Transverse colon (tissue), 4 donors: ENCODE measurements at regions not wholly inside any gene's neighbourhood (a gene's known extent, or its start where the extent isn't known, plus 50 kb on each side); places are given as distances from the start of the nearest gene placed in this dataset.

Source experiments
- EP300 ChIP-seq: sonication (generic); formaldehyde crosslinking; IDR thresholded peaks from one replicate; pipeline ENCODE4 v1.6.1; 2017; ENCODE audit warnings: antibody characterized with exemption, low read depth
- POLR2AphosphoS5 ChIP-seq, 3 donors: sonication (generic); formaldehyde crosslinking; IDR thresholded peaks; one replicate each; pipeline ENCODE4 v1.6.1; 2016; ENCODE audit warnings: antibody characterized with exemption in 3 of 3
- TF ChIP-seq, protein P1 (sequence below), 5 experiments: fragments of 200-600 bp in 3 of 5; fragments of 450-650 bp in 2 of 5; sonication (generic) in 3 of 5; IDR thresholded peaks; 1 replicate in 2 of 5; 2 replicates in 3 of 5; pipeline ENCODE4 v1.5.1; 2016 to 2017; ENCODE audit warnings: antibody characterized with exemption in 5 of 5, inconsistent platforms in 3 of 5, mild to moderate bottlenecking in 2 of 5, moderate library complexity in 1 of 5

DNA sequence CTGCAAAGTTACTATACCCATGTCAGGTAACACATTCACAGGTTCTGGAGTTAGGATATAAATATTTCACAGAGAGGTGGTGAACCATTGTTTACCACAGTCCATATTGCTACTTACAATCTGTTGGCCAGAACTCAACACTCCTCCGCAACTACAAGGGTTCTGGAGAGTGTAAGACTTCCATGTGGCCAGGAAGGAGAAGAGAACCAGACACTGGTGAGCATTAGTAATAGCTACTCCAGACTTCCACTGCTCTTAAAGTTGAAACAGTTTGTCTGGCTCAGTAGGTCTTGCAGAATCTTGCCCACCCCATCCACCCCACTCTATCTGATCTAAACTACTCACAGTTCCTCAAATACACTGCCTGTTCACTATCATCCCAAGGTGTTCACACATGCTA is 369.6 kb downstream of the DUSP6 start:
- TF ChIP-seq, protein P1, sequence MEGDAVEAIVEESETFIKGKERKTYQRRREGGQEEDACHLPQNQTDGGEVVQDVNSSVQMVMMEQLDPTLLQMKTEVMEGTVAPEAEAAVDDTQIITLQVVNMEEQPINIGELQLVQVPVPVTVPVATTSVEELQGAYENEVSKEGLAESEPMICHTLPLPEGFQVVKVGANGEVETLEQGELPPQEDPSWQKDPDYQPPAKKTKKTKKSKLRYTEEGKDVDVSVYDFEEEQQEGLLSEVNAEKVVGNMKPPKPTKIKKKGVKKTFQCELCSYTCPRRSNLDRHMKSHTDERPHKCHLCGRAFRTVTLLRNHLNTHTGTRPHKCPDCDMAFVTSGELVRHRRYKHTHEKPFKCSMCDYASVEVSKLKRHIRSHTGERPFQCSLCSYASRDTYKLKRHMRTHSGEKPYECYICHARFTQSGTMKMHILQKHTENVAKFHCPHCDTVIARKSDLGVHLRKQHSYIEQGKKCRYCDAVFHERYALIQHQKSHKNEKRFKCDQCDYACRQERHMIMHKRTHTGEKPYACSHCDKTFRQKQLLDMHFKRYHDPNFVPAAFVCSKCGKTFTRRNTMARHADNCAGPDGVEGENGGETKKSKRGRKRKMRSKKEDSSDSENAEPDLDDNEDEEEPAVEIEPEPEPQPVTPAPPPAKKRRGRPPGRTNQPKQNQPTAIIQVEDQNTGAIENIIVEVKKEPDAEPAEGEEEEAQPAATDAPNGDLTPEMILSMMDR (IDR thresholded peaks at IDR 0.05): no peak
- TF ChIP-seq POLR2AphosphoS5 (IDR thresholded peaks at IDR 0.05) (no peak), EP300 (no peak)
